Gastrocnemius medialis (tissue), 4 donors: ENCODE measurements at regions not wholly inside any gene's neighbourhood (a gene's known extent, or its start where the extent isn't known, plus 50 kb on each side); places are given as distances from the start of the nearest gene placed in this dataset.

Source experiments
- ATAC-seq, 2 donors: fragments of 150-250 bp; one replicate each; pipeline ENCODE4 v1.9.1; 2016
- DNase-seq, 2 donors: peaks; one replicate each; pipeline ENCODE4 v3.0.0-alpha.2; 2019
- H3K27ac ChIP-seq, 4 donors: fragments of 200-600 bp; sonication (generic); 1 replicate in 1 of 4; 2 replicates in 3 of 4; pipeline ENCODE4 v1.5.1; 2016 to 2018; ENCODE audit warnings: mild to moderate bottlenecking in 2 of 4, moderate library complexity in 1 of 4
- H3K27me3 ChIP-seq, 3 donors: fragments of 200-600 bp; sonication (generic) in 2 of 3; 1 replicate in 1 of 3; 2 replicates in 2 of 3; pipeline versions ENCODE4 v1.5.1 to v1.6.0; 2016 to 2019; ENCODE audit warnings: mild to moderate bottlenecking in 1 of 3, moderate library complexity in 1 of 3
- H3K36me3 ChIP-seq, 2 donors: fragments of 200-600 bp; sonication (generic) in 1 of 2; one replicate each; pipeline ENCODE4 v1.5.1; 2017 to 2018
- H3K4me1 ChIP-seq, 2 donors: fragments of 200-600 bp; sonication (generic) in 1 of 2; one replicate each; pipeline ENCODE4 v1.5.1; 2016 to 2017; ENCODE audit warnings: mild to moderate bottlenecking in 2 of 2
- H3K4me3 ChIP-seq, 4 donors: fragments of 200-600 bp; sonication (generic) in 3 of 4; 1 replicate in 1 of 4; 2 replicates in 3 of 4; pipeline ENCODE4 v1.5.1; 2016 to 2019; ENCODE audit warnings: mild to moderate bottlenecking in 2 of 4
- H3K9me3 ChIP-seq, 3 donors: fragments of 200-600 bp; sonication (generic) in 2 of 3; 1 replicate in 1 of 3; 2 replicates in 2 of 3; pipeline ENCODE4 v1.5.1; 2016 to 2019
- POLR2A ChIP-seq, 2 donors: fragments of 450-650 bp; IDR thresholded peaks; one replicate each; pipeline ENCODE4 v1.6.1; 2017; ENCODE audit warnings: antibody characterized with exemption in 2 of 2, mild to moderate bottlenecking in 2 of 2, moderate library complexity in 2 of 2
- in situ Hi-C, 4 donors: fragments of 200-750 bp; cut with MboI; loops; one replicate each; pipeline versions ENCODE4 v1.15.0 to v1.8.0; 2017; ENCODE audit warnings: low sequenced_read_pairs in 4 of 4
- intact Hi-C: fragments of 100-400 bp; cut with DNase I; formaldehyde crosslinking; loops from one replicate; pipeline ENCODE4 v1.15.1; 2023; ENCODE audit warnings: low total_unique reads
- TF ChIP-seq, protein P1 (sequence below), 5 experiments: fragments of 450-650 bp in 3 of 5; fragments of 200-600 bp in 2 of 5; sonication (generic) in 2 of 5; IDR thresholded peaks in 4 of 5; conservative IDR thresholded peaks in 1 of 5; 1 replicate in 4 of 5; 2 replicates in 1 of 5; pipeline ENCODE4 v1.5.1; 2016 to 2019; ENCODE audit warnings: antibody characterized with exemption in 5 of 5, mild to moderate bottlenecking in 3 of 5, moderate library complexity in 3 of 5

DNA sequence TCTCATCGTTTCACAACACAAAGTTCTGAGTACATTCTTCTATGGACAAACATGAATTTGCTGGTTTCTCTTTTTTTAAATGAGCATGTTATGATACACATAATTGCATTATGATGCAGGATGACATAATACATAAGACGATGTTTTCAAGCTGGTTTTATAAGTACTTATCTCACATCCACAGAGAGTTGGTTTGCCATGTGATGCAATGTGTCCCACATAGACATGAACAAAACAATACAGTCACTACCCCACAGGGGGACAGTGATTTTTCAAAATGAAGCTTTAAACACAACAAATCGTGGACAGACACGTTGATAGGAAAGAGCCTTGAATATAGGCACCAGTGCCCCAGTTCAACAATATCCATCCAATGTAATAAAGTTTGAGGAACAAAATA, 447.1 kb downstream of the KLF12 start:
- intact Hi-C loops = no loop called here
- in situ Hi-C loops = no loop called here
- DNase-seq (no peak), ATAC-seq (no peak)
- H3K4me3 ChIP-seq = no peak overlapping the region
- no peaks in the 10 kb centered on the region for H3K9me3 ChIP-seq
- H3K4me1 ChIP-seq = no peaks in the 10 kb centered on the region
- no peaks in the 10 kb centered on the region for H3K27me3 ChIP-seq
- no peak for TF ChIP-seq POLR2A (IDR thresholded peaks at IDR 0.05)
- TF ChIP-seq, protein P1, sequence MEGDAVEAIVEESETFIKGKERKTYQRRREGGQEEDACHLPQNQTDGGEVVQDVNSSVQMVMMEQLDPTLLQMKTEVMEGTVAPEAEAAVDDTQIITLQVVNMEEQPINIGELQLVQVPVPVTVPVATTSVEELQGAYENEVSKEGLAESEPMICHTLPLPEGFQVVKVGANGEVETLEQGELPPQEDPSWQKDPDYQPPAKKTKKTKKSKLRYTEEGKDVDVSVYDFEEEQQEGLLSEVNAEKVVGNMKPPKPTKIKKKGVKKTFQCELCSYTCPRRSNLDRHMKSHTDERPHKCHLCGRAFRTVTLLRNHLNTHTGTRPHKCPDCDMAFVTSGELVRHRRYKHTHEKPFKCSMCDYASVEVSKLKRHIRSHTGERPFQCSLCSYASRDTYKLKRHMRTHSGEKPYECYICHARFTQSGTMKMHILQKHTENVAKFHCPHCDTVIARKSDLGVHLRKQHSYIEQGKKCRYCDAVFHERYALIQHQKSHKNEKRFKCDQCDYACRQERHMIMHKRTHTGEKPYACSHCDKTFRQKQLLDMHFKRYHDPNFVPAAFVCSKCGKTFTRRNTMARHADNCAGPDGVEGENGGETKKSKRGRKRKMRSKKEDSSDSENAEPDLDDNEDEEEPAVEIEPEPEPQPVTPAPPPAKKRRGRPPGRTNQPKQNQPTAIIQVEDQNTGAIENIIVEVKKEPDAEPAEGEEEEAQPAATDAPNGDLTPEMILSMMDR (IDR thresholded peaks at IDR 0.05 in 4 of 5, conservative IDR thresholded peaks at IDR 0.05 in 1 of 5) = no peak
- H3K36me3 ChIP-seq = no peaks in the 10 kb centered on the region
- no peak overlapping the region for H3K27ac ChIP-seq

DNA sequence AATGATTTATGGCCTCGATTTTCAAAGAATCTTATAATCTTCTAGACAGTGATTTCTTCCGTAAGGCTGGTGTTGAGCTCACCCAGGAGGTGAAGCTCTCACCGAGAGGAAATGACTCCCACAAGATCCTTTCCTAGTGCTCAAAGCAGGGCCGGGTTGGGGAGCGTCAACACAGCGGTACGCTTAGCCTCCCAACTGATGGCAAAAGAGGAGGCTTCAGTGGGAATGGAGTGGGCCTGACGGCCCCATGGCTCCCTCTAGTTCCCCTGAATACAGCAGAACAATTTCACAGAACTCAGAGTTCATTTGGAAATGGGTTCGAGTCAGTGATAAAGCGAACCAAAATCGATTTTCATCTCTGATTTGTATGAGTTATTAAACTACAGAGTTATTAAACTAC, 449.5 kb downstream of the KLF12 start:
- TF ChIP-seq POLR2A (IDR thresholded peaks at IDR 0.05) = no peak
- TF ChIP-seq, protein P1 (IDR thresholded peaks at IDR 0.05 in 4 of 5, conservative IDR thresholded peaks at IDR 0.05 in 1 of 5) = no peak
- intact Hi-C loops (no loop called here), in situ Hi-C loops (no loop called here)
- DNase-seq (no peak), ATAC-seq (no peak)
- Histone ChIP-seq H3K27ac (no peak overlapping the region), H3K9me3 (no peaks in the 10 kb centered on the region), H3K36me3 (no peaks in the 10 kb centered on the region), H3K27me3 (no peaks in the 10 kb centered on the region), H3K4me1 (no peaks in the 10 kb centered on the region), H3K4me3 (no peak overlapping the region)

DNA sequence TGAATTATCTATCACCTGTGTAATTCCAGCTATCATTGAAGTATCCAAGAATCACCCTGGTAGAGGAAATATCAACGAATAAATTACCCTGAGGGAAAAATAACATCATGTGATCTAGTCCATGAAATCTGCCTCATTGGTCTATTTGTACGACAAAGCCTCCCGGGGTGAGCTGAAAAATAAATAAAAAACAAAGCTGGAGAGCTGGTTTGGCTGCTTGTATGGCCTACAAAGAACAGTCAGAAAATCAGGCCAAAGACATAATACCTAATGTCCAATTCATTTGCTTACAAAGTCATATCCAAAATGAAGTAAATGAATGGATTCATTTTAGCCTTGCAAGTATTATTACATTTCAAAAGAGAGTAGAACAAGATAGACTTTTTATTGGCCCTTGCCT, 449.9 kb downstream of the KLF12 start:
- in situ Hi-C loops = no loop called here
- intact Hi-C loops = no loop called here
- H3K9me3 ChIP-seq = no peaks in the 10 kb centered on the region

DNA sequence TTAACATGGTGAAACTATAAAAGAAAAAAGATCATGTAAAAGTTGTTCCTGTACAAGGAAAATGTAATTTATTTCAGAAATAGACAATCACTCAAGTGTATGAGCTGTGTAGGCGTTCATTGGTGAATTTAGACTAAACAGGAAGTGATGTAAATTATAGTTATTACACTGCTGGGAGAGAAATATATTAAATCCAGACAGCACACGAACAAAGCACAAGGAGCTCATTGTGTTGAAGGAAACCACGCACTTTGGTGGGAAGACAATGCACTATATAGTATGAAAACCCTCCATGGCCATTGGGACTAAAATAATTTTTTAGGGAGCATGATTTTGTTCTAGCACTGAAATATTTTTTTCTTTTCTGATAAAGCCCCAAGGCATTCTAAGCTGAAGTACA, 450.5 kb downstream of the KLF12 start:
- no peak for TF ChIP-seq POLR2A (IDR thresholded peaks at IDR 0.05)
- TF ChIP-seq, protein P1 (IDR thresholded peaks at IDR 0.05 in 4 of 5, conservative IDR thresholded peaks at IDR 0.05 in 1 of 5) = no peak
- no peaks in the 10 kb centered on the region for H3K9me3 ChIP-seq

More for the DNA sequence above, 449.9 kb downstream of the KLF12 start:
- H3K36me3 ChIP-seq = no peaks in the 10 kb centered on the region
- no peak overlapping the region for H3K27ac ChIP-seq
- H3K4me3 ChIP-seq = no peak overlapping the region
- no peaks in the 10 kb centered on the region for H3K4me1 ChIP-seq
- DNase-seq (no peak), ATAC-seq (no peak)
- TF ChIP-seq POLR2A (IDR thresholded peaks at IDR 0.05) = no peak
- TF ChIP-seq, protein P1 (IDR thresholded peaks at IDR 0.05 in 4 of 5, conservative IDR thresholded peaks at IDR 0.05 in 1 of 5) = no peak
- no peaks in the 10 kb centered on the region for H3K27me3 ChIP-seq

DNA sequence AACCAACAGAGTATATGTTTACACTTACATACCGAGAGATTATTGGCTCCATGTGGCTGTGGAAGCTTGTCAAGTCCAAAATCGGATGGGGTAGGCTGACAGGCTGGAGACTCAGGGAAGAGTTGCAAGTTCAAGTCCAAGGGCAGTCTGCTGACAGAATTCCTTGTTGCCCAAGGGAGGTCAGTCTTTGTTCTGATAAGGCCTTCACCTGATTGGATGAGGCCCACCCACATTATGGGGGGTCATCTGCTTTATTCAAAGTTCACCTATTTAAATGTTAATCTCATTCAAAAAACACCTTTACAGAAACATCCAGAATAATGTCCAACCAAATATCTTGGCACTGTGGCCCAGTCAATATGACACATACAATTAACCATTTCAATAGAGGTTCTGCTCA, 452.4 kb downstream of the KLF12 start:
- no peak for ATAC-seq
- no peak overlapping the region for H3K4me3 ChIP-seq
- TF ChIP-seq, protein P1 (IDR thresholded peaks at IDR 0.05 in 4 of 5, conservative IDR thresholded peaks at IDR 0.05 in 1 of 5) = no peak
- no peak for DNase-seq
- no peaks in the 10 kb centered on the region for H3K27me3 ChIP-seq
- intact Hi-C loops = no loop called here
- H3K9me3 ChIP-seq = no peaks in the 10 kb centered on the region
- H3K4me1 ChIP-seq = no peaks in the 10 kb centered on the region
- H3K36me3 ChIP-seq = no peaks in the 10 kb centered on the region
- in situ Hi-C loops = no loop called here
- H3K27ac ChIP-seq = no peak overlapping the region

More for the DNA sequence above, 450.5 kb downstream of the KLF12 start:
- intact Hi-C loops = no loop called here
- in situ Hi-C loops = no loop called here
- Histone ChIP-seq H3K4me1 (no peaks in the 10 kb centered on the region), H3K27ac (no peak overlapping the region), H3K27me3 (no peaks in the 10 kb centered on the region), H3K36me3 (no peaks in the 10 kb centered on the region), H3K4me3 (no peak overlapping the region)
- ATAC-seq (no peak), DNase-seq (no peak)
